ENCODE measurements at regions not wholly inside any gene's neighbourhood (a gene's known extent, or its start where the extent isn't known, plus 50 kb on each side); places are given as distances from the start of the nearest gene placed in this dataset.

DNA sequence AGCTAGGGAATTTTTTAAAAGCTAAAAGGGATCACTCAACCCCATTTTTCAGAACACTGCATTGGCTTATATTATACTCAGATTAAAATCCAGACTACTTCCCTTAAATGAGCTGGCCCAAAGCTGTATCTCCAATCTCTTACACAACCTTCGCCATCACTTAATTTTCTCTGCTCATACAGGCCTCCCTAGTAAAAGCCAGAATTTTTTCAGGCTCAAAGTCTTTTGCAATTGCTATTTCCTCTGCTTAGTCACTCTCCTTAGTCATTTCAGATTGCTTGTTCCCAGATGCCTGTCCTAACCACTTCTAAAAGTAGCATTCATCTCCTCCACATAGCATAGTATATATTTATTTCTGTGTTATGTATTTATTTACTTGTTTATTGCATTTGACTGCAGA lies 1587.9 kb upstream of the ADGRL3 start:
- in situ Hi-C loops (cut with HindIII; ENCODE audit: low pct_ligation_motif_present, low sequenced_read_pairs), result no loop called here
- Histone ChIP-seq H3K27ac (peak overlapping the region; percentile 64), H3K4me3 (ENCODE audit: low read depth, low read length) (no peak overlapping the region), H3K36me3 (replicated peaks) (no peaks in the 10 kb centered on the region), H3K27me3 (replicated peaks) (no peaks in the 10 kb centered on the region)
- TF ChIP-seq CTCF (IDR thresholded peaks at IDR 0.05; ENCODE audit: low read depth, low read length, missing control alignments), result no peak
- peak; percentile 65 for DNase-seq

DNA sequence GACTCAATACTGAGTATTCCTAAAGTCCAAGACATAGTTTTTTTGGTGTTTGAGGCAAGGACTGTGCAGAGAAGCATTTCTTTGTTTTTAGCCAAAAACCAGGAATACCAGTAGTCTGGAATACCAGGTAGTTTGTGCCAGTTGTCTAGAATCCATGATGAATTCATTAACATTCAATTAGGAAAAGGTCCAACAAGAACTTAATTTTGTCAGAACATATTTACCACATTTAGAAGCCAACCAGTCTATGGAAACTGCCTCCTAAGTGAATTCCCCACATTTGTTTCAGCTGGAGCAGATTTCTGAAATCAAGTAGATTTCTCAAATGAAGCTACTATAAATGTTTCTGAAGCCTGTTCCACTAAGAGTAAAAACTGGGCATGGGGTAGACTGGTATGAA lies 1584.8 kb upstream of the ADGRL3 start:
- TF ChIP-seq CTCF (IDR thresholded peaks at IDR 0.05; ENCODE audit: low read depth, low read length, missing control alignments), result no peak
- Histone ChIP-seq H3K27me3 (replicated peaks) (no peaks in the 10 kb centered on the region), H3K36me3 (replicated peaks) (no peaks in the 10 kb centered on the region), H3K27ac (no peak overlapping the region), H3K4me3 (ENCODE audit: low read depth, low read length) (no peak overlapping the region)
- in situ Hi-C loops (cut with HindIII; ENCODE audit: low pct_ligation_motif_present, low sequenced_read_pairs), result no loop called here
- no peak for DNase-seq

- no peak for TF ChIP-seq CTCF (IDR thresholded peaks at IDR 0.05; ENCODE audit: low read depth, low read length, missing control alignments)
- in situ Hi-C loops (cut with HindIII; ENCODE audit: low pct_ligation_motif_present, low sequenced_read_pairs), result no loop called here
- H3K27ac ChIP-seq, result no peak overlapping the region
Observed at GRCh38 chr4:59629348-59629747, 1570.8 kb upstream of the ADGRL3 start.

GRCh38 chr4:59630235-59630634 lies 1569.9 kb upstream of the ADGRL3 start:
- no peak overlapping the region for H3K4me3 ChIP-seq (ENCODE audit: low read depth, low read length)
- no peaks in the 10 kb centered on the region for H3K36me3 ChIP-seq (replicated peaks)
- no peak for DNase-seq
- H3K27me3 ChIP-seq (replicated peaks), result no peaks in the 10 kb centered on the region
- H3K27ac ChIP-seq, result no peak overlapping the region
- in situ Hi-C loops (cut with HindIII; ENCODE audit: low pct_ligation_motif_present, low sequenced_read_pairs), result no loop called here
- no peak for TF ChIP-seq CTCF (IDR thresholded peaks at IDR 0.05; ENCODE audit: low read depth, low read length, missing control alignments)

More at GRCh38 chr4:59629348-59629747, 1570.8 kb upstream of the ADGRL3 start:
- no peak for DNase-seq
- Histone ChIP-seq H3K4me3 (ENCODE audit: low read depth, low read length) (no peak overlapping the region), H3K36me3 (replicated peaks) (no peaks in the 10 kb centered on the region), H3K27me3 (replicated peaks) (no peaks in the 10 kb centered on the region)

DNA sequence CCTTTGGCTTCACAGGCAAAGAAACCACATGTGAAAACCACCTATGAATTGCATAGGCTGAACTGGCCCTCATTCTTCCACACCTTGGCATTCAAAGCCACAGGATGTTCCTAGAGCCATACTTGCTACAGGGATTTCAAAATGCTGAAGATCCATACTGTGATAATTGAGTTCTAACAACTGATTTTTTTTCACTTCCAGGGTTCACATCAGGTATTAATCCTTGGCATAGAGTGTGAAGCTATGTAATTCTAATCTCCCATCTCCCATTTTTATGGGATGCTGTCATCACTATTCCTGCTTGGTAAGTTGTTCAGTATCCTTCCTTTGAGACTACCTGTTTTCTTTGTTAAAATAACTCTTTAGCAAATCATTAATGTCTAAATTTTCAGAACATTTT lies 1569.2 kb upstream of the ADGRL3 start:
- DNase-seq, result no peak
- Histone ChIP-seq H3K36me3 (replicated peaks) (no peaks in the 10 kb centered on the region), H3K4me3 (ENCODE audit: low read depth, low read length) (no peak overlapping the region), H3K27me3 (replicated peaks) (no peaks in the 10 kb centered on the region), H3K27ac (no peak overlapping the region)
- in situ Hi-C loops (cut with HindIII; ENCODE audit: low pct_ligation_motif_present, low sequenced_read_pairs), result no loop called here
- no peak for TF ChIP-seq CTCF (IDR thresholded peaks at IDR 0.05; ENCODE audit: low read depth, low read length, missing control alignments)

GRCh38 chr4:59637596-59637995 lies 1562.5 kb upstream of the ADGRL3 start:
- no peak for TF ChIP-seq CTCF (IDR thresholded peaks at IDR 0.05; ENCODE audit: low read depth, low read length, missing control alignments)
- H3K36me3 ChIP-seq (replicated peaks), result no peaks in the 10 kb centered on the region
- DNase-seq, result no peak
- no peak overlapping the region for H3K27ac ChIP-seq
- in situ Hi-C loops (cut with HindIII; ENCODE audit: low pct_ligation_motif_present, low sequenced_read_pairs), result no loop called here
- no peaks in the 10 kb centered on the region for H3K27me3 ChIP-seq (replicated peaks)
- H3K4me3 ChIP-seq (ENCODE audit: low read depth, low read length), result no peak overlapping the region
